Activated naive CD8-positive, alpha-beta T cell (primary cell): ENCODE measurements at regions not wholly inside any gene's neighbourhood (a gene's known extent, or its start where the extent isn't known, plus 50 kb on each side); places are given as distances from the start of the nearest gene placed in this dataset.

Experiments used
- H3K27ac Mint-ChIP-seq: one replicate; pipeline ENCODE4 v1.8.0; 2021; ENCODE audit warnings: mixed read lengths
- H3K27me3 Mint-ChIP-seq: one replicate; pipeline ENCODE4 v1.8.0; 2021; ENCODE audit warnings: mixed read lengths
- H3K36me3 Mint-ChIP-seq: one replicate; pipeline ENCODE4 v1.8.0; 2021; ENCODE audit warnings: mixed read lengths
- H3K4me1 Mint-ChIP-seq: one replicate; pipeline ENCODE4 v1.8.0; 2021; ENCODE audit warnings: low read depth, mixed read lengths
- H3K4me3 Mint-ChIP-seq: one replicate; pipeline ENCODE4 v1.8.0; 2021; ENCODE audit warnings: mild to moderate bottlenecking, mixed read lengths
- H3K9me3 Mint-ChIP-seq: one replicate; pipeline ENCODE4 v1.8.0; 2021; ENCODE audit warnings: low read depth, mixed read lengths

DNA sequence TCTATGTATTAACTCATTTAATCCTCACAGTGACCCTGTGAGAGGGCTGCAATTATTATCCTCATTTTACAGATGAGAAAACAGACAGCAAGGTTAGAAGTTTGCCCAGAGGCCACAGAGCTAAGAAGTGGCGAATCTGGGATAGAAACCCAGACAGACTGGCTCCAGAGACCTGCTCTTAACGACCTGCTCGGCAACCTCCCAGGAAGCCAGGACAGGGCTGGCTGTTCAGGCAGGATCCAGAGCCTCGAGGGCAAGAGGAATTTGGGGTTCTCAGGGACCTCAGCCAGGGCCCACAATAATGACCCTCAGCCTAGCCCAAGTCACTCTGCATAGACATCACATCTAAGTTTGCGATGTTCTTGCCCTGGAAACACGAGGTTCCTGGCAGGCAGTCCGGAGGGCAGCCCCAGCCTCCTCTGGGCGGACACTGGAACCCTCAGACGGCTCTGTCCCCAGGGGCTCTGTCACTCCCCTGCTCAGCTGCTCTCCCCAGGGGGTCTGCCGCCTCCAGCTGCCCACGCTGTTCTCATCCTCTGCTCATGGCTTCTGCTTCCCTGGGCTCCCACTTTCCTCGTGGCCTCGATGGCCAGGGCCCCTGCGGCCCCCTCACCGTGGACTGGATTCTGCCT, 138.5 kb upstream of the ERCC6L2 start:
- H3K4me1 Mint-ChIP-seq, result peaks cover 37% of the 10 kb centered on the region
- no peak overlapping the region for H3K4me3 Mint-ChIP-seq
- H3K36me3 Mint-ChIP-seq, result peaks cover 2% of the 10 kb centered on the region
- no peak overlapping the region for H3K27ac Mint-ChIP-seq
- H3K9me3 Mint-ChIP-seq, result no peaks in the 10 kb centered on the region
- H3K27me3 Mint-ChIP-seq, result peaks cover 4% of the 10 kb centered on the region

DNA sequence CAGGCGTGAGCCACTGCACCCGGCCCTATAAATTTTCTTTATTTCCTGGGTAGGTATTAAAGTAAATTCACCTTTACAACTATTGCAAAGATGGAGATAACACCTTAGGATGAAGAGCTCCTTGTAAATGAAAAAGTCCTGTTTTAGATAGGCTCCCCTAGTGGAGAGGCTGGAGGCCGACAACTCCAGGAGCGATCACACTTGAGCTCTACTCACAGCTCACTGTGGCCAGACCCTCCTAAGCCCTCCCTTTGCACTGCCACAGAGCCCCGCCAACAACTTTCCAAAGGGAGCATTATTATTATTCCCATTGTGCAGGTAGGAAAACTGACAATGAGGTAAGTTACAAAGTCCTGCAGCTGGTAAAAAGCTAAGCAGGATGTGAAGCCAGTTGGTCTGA, 139.1 kb upstream of the ERCC6L2 start:
- Mint-ChIP-seq H3K4me1 (peaks cover 38% of the 10 kb centered on the region), H3K36me3 (peaks cover 2% of the 10 kb centered on the region)

DNA sequence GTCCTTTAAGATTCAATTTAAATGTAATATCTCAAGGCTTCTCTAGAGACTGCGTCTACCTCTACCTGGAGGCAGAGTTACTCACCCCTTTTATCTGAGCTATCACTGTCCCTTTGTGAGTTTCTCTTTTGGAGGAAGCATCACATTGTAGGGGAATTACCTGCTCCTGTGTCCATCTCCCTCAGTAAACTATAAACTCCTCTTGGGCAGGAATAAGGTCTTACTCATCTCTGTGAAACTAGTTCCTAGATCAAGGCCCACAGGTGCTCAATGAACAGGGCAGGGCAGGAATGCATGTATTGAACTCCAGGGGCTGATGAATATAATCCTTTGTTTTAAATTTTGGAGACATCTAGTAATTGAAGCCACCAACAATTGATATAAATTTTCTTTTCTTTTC, 139.8 kb upstream of the ERCC6L2 start:
- Mint-ChIP-seq H3K4me1 (peaks cover 36% of the 10 kb centered on the region), H3K4me3 (no peak overlapping the region), H3K27me3 (peaks cover 6% of the 10 kb centered on the region), H3K27ac (no peak overlapping the region), H3K9me3 (no peaks in the 10 kb centered on the region), H3K36me3 (no peaks in the 10 kb centered on the region)

More for the DNA sequence above, 139.1 kb upstream of the ERCC6L2 start:
- no peak overlapping the region for H3K4me3 Mint-ChIP-seq
- no peaks in the 10 kb centered on the region for H3K9me3 Mint-ChIP-seq
- no peak overlapping the region for H3K27ac Mint-ChIP-seq
- peaks cover 5% of the 10 kb centered on the region for H3K27me3 Mint-ChIP-seq

DNA sequence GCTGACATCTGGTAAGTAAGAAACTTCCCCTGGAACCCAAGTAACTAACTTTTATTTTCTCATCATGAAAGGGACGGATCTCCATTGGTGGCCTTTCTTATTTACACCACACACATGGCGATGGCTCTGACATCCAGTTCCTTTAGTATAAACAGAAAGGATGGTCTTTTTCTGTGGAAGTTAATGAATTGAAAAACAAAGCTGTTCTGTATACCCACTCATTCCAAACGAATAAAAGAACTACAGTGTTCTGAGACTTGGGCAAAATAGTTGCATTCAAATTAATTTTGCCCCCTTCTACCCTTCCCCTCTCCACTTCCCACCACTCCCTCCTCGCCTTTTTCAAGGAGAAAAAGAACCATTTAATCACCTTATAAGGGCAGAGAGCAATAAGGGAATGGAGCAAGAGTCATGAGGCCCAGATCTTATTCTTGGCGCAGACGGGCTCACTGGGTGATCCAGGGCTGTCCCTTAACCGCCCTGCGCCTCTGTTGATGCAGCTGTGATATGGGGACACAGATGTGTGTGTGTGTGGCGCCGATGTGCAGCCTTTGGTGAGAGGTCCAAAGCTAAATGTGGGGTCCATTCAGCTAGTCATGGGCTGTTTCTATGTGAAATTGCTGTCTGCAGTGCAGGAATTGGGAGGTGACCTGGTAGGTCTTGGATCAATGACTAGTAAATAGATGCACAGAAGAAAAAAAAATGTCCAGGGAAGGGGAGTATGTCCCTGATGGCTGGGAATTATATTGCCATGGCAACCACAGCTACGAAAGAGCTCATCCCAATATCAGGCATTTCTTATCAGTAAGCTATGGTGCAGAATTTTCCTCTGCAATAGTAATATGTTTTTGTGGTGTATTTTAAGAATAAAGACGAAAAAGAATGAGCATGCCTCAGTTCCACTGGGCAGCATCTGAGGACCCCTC, 141.5 kb upstream of the ERCC6L2 start:
- peaks cover 37% of the 10 kb centered on the region for H3K4me1 Mint-ChIP-seq
- H3K27me3 Mint-ChIP-seq, result peaks cover 6% of the 10 kb centered on the region

DNA sequence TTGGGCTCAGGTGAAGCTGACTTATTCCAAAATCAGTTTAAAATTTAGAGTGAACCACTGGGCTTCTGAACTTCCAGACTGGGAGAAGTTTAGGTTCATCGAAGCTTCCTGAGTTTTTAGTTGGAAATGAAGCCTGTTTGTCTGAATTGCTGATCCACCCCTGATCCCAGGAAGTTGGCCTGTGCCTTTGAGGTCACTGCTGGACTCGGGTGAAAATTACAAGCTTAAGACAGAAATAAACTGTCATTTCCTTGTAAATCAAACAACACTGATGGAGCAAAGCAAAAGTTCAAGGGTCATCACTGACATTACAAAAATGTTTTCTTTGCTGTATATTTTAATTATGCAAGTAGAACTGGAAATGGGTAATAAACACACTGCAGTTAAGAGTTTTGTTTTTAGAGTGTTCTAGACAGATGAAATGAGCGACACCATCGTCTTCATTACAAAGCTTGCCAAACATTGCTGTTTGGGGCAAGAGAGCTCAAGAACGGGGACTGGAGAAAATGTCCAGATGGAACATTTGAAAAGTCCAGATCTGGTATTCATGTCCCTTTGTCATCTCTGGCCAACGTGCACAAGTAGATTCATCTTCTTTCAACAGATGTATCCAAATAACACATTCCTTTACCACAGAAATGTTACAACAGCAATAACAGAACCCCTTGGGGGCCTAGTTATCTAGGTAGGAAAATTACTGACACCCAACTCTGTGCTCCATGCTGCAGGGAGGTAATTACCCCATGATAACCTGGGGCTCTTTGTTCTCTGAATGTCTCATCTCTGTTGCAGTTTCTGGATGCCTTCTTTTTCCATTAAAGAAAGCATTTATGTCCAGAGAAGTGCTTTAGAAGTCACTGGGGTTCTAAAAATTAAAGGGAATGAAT, 142.4 kb upstream of the ERCC6L2 start:
- Mint-ChIP-seq H3K27me3 (peaks cover 6% of the 10 kb centered on the region), H3K36me3 (no peaks in the 10 kb centered on the region), H3K27ac (no peak overlapping the region), H3K9me3 (no peaks in the 10 kb centered on the region), H3K4me1 (peaks cover 37% of the 10 kb centered on the region), H3K4me3 (no peak overlapping the region)

More for the DNA sequence above, 141.5 kb upstream of the ERCC6L2 start:
- H3K4me3 Mint-ChIP-seq, result no peak overlapping the region
- H3K27ac Mint-ChIP-seq, result no peak overlapping the region
- no peaks in the 10 kb centered on the region for H3K36me3 Mint-ChIP-seq
- no peaks in the 10 kb centered on the region for H3K9me3 Mint-ChIP-seq

DNA sequence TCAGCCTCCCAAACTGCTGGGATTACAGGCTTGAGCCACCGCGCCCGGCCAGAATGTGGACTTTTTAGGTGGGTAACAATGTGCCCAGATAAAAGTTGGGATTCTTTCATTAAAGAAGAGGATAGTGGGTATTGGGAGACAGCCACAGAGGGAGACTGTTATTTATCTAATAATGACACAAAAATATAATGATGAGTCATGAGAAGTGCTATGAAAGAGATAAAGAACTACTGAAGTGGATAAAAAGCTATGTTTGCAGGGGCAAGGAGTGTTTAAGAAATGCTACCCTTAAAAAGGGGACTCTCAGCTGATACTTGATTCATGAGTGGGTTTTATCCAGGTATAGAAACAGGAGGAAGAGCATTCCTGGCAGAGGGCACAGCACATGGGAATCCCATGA, 143.6 kb upstream of the ERCC6L2 start:
- Mint-ChIP-seq H3K4me1 (peaks cover 43% of the 10 kb centered on the region), H3K9me3 (no peaks in the 10 kb centered on the region), H3K27me3 (peaks cover 6% of the 10 kb centered on the region), H3K36me3 (no peaks in the 10 kb centered on the region), H3K4me3 (no peak overlapping the region), H3K27ac (no peak overlapping the region)

DNA sequence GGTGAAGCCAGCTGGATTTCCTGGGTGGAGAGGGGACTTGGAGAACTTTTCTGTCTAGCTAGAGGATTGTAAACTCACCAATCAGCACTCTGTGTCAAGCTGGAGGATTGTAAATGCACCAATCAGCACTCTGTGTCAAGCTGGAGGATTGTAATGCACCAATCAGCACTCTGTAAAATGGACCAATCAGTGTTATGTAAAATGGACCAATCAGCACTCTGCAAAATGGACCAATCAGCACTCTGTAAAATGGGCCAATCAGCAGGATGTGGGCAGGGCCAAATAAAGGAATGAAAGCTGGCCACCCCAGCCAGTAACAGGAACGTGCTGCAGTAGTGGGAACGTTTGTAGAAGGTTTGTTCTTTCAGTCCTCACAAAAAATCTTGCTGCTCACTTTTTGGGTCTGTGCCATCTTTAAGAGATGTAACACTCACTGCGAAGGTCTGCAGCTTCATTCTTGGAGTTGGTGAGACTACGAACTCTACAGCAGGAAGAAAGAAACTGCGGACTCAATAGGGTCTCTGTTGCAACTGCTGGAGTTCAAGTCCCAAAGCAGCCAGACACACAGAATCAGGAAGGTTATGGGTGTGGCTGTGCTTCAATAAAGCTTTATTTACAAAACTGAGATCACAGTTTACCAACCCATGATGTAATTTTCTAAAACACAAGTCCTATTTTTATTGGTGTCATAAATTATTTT, 145.7 kb upstream of the ERCC6L2 start:
- no peak overlapping the region for H3K27ac Mint-ChIP-seq
- no peak overlapping the region for H3K4me3 Mint-ChIP-seq
- H3K9me3 Mint-ChIP-seq, result peaks cover 4% of the 10 kb centered on the region
- peaks cover 46% of the 10 kb centered on the region for H3K4me1 Mint-ChIP-seq
- peaks cover 3% of the 10 kb centered on the region for H3K36me3 Mint-ChIP-seq
- peaks cover 6% of the 10 kb centered on the region for H3K27me3 Mint-ChIP-seq

DNA sequence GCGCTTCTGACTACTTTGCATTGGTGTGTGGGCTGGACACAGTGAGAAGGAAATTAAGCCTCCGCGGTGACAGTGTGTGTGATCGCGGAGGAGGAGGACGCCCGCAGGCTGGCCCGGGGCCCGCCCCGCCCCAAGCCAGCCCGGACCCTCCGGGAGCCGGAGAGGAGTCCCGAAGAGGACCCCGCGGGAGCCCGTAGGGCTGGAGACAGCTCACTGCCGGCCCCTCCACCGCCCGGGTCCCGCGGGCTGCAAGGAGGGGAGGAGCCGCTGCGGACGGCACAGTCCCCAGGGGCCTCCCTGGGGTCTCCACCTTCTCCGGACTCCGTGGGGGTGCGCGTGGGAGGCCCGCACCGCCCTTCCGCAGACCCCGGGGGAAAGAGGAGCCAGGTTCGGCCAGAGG, 146.4 kb upstream of the ERCC6L2 start:
- Mint-ChIP-seq H3K4me3 (no peak overlapping the region), H3K27me3 (peaks cover 6% of the 10 kb centered on the region), H3K4me1 (peaks cover 46% of the 10 kb centered on the region), H3K9me3 (peaks cover 4% of the 10 kb centered on the region), H3K27ac (no peak overlapping the region), H3K36me3 (peaks cover 3% of the 10 kb centered on the region)

DNA sequence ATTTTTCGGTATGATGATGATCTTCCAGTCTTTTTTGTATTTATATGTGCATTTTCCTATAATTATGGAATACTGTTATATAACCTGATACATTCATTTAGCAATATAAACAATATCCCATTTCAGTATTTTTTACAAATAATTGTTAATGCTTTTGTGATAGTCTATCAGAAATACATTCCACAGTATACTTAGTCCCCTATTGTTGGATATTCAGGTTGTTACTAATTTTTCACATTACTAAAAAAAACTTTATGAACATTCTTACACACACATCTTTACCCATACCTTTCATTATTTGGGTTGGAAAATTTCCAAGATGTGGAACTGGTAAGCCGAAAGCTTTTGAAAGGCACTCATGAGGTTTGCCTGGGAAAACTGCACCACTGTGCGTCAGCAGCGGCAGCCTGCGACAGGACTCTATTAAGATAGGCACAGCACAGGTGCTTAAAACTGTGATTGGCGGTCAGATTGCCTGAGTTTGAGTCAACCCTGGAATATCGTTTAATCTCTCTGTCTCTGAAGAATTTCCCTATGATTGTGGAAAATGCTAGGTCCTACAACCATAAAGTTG, 147.5 kb upstream of the ERCC6L2 start:
- no peak overlapping the region for H3K27ac Mint-ChIP-seq
- peaks cover 4% of the 10 kb centered on the region for H3K9me3 Mint-ChIP-seq
- H3K36me3 Mint-ChIP-seq, result peaks cover 3% of the 10 kb centered on the region
- no peak overlapping the region for H3K4me3 Mint-ChIP-seq
- peaks cover 44% of the 10 kb centered on the region for H3K4me1 Mint-ChIP-seq
- peaks cover 6% of the 10 kb centered on the region for H3K27me3 Mint-ChIP-seq

DNA sequence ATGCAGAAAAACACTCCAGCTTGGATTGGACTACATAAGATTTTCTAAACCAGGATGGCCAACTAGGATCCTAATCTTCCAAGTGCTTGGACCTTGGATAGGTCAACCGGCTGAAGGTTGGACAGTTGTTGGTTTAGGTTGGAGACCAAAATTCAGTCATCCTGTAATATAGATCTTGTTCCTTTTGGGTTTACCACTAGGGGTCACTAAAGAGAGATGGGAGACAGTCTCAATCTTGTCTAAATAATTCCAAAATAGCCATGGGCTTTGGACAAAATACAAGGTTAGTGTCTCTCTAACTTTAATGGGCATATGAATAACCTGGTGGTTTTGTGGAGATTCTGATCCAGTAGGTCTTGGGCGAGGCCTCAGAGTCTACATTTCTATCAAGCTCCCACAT, 148.7 kb upstream of the ERCC6L2 start:
- Mint-ChIP-seq H3K4me1 (peaks cover 48% of the 10 kb centered on the region), H3K36me3 (peaks cover 3% of the 10 kb centered on the region), H3K27ac (no peak overlapping the region), H3K9me3 (peaks cover 4% of the 10 kb centered on the region), H3K4me3 (no peak overlapping the region), H3K27me3 (peaks cover 2% of the 10 kb centered on the region)

DNA sequence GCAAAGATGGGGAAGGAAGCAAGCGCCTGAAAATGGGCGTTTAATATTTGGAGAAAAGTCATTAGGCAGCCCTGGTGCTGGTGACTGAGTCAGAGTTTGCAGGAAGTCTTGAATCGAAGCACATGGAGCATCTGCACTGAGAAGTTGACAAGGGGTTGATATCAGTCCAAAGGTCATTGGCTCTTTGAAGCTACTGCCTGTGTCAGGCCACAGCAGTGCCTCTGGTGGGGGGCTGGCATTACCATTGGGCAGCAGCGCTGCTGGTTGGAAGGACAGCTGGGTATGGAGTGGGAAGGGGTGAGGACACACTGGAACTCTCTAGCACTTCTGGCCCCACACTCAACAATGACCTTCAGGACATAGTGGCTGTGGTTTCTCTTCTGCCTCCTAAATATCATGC, 150.4 kb upstream of the ERCC6L2 start:
- Mint-ChIP-seq H3K9me3 (peaks cover 4% of the 10 kb centered on the region), H3K27me3 (no peaks in the 10 kb centered on the region), H3K27ac (peak overlapping the region; percentile 91), H3K36me3 (peaks cover 3% of the 10 kb centered on the region), H3K4me3 (peak overlapping the region; percentile 50), H3K4me1 (peaks cover 47% of the 10 kb centered on the region)

DNA sequence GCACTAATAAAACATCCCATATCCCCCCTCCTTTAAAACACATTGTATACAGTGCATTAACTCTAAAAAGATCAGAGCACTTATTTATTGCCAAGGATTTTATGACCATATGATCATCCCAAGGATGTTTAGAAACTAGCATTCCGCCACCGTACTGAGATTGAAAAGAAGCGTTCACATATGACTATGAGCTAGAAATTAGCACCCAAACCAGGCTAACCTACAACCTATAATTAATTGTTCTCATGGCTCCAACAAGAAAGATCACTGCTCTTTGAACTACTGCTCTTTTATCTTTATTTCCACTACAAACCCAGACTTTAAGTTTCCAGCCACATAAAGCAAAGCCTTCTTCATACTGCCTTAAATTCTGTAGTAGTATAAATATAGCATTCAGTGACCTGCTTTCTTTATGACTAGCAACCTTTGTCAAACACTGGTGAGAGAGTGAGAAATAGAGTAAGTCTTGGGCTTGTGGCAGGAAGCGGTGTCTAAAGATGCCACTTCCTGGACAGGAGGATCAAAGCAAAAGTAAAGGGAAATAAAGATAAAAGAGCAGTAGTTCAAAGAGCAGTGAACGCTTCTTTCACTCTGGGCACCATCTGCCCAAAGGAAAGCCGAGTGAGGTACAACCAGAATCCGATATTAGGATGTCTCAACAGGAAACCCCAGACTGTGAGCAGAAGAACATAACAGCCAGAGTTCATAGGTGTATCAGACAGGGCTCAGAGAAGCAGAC, 151.1 kb upstream of the ERCC6L2 start:
- peak overlapping the region; percentile 50 for H3K4me3 Mint-ChIP-seq
- H3K27me3 Mint-ChIP-seq, result no peaks in the 10 kb centered on the region
- H3K4me1 Mint-ChIP-seq, result peaks cover 47% of the 10 kb centered on the region
- H3K9me3 Mint-ChIP-seq, result peaks cover 4% of the 10 kb centered on the region
- peak overlapping the region; percentile 91 for H3K27ac Mint-ChIP-seq
- peaks cover 3% of the 10 kb centered on the region for H3K36me3 Mint-ChIP-seq

DNA sequence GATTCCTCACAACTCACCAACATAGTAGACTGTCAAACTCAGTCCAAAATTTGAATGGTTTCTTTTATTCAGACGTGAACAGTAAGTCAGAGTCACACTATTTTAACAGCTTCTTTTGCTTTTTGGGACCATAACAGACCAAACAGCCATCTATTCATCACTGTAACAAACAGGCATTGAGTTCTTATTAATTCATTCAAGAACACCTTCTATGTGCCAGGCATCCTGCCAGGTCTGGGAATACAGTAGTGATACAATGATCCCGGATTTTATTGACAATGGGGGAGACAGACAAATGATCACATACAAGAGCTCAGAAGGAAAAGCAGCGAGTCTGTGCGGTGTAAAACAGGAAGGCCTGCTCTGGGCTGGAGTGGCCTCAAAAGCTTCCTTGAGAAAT, 153.3 kb upstream of the ERCC6L2 start:
- Mint-ChIP-seq H3K9me3 (peaks cover 10% of the 10 kb centered on the region), H3K36me3 (peaks cover 5% of the 10 kb centered on the region), H3K27ac (no peak overlapping the region), H3K4me3 (no peak overlapping the region), H3K4me1 (peaks cover 42% of the 10 kb centered on the region), H3K27me3 (no peaks in the 10 kb centered on the region)
